ENCODE measurements at regions not wholly inside any gene's neighbourhood (a gene's known extent, or its start where the extent isn't known, plus 50 kb on each side); places are given as distances from the start of the nearest gene placed in this dataset.

GRCh38 chr10:130259380-130259779 lies 123.2 kb downstream of the GLRX3 start:
- TF ChIP-seq EZH2phosphoT487 (IDR thresholded peaks at IDR 0.05; ENCODE audit: insufficient read depth, low read depth) (no peak), EZH2 (IDR thresholded peaks at IDR 0.05; ENCODE audit: insufficient read depth, poor library complexity, severe bottlenecking) (no peak)

Data from GM23248 (cell line).